ENCODE measurements at regions not wholly inside any gene's neighbourhood (a gene's known extent, or its start where the extent isn't known, plus 50 kb on each side); places are given as distances from the start of the nearest gene placed in this dataset.

GRCh38 chr3:139797724-139798343, 120.1 kb upstream of the NMNAT3 start:
- TF ChIP-seq, protein P1, sequence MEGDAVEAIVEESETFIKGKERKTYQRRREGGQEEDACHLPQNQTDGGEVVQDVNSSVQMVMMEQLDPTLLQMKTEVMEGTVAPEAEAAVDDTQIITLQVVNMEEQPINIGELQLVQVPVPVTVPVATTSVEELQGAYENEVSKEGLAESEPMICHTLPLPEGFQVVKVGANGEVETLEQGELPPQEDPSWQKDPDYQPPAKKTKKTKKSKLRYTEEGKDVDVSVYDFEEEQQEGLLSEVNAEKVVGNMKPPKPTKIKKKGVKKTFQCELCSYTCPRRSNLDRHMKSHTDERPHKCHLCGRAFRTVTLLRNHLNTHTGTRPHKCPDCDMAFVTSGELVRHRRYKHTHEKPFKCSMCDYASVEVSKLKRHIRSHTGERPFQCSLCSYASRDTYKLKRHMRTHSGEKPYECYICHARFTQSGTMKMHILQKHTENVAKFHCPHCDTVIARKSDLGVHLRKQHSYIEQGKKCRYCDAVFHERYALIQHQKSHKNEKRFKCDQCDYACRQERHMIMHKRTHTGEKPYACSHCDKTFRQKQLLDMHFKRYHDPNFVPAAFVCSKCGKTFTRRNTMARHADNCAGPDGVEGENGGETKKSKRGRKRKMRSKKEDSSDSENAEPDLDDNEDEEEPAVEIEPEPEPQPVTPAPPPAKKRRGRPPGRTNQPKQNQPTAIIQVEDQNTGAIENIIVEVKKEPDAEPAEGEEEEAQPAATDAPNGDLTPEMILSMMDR (IDR thresholded peaks at IDR 0.05; ENCODE audit: insufficient read depth, low read length): no peak
- TF ChIP-seq SPI1 (IDR thresholded peaks at IDR 0.05; ENCODE audit: borderline replicate concordance, low read depth): no peak

All from HL-60 (cell line).